HFFc6 (cell line): ENCODE measurements at regions not wholly inside any gene's neighbourhood (a gene's known extent, or its start where the extent isn't known, plus 50 kb on each side); places are given as distances from the start of the nearest gene placed in this dataset.

Source experiments
- DNase-seq: peaks from one replicate; pipeline ENCODE4 v3.0.0-alpha.2; 2018
- H3K27ac Mint-ChIP-seq: 2 replicates; pipeline ENCODE4 v1.8.0; 2020; ENCODE audit warnings: mild to moderate bottlenecking, mixed read lengths
- H3K27me3 Mint-ChIP-seq: 2 replicates; pipeline ENCODE4 v1.8.0; 2021; ENCODE audit warnings: mild to moderate bottlenecking, moderate library complexity, mixed read lengths; ENCODE audit not compliant: insufficient read depth
- H3K36me3 Mint-ChIP-seq: 2 replicates; pipeline ENCODE4 v1.8.0; 2021; ENCODE audit warnings: low read depth, mixed read lengths
- H3K4me1 Mint-ChIP-seq: 2 replicates; pipeline ENCODE4 v1.8.0; 2020; ENCODE audit warnings: low read depth, mixed read lengths
- H3K4me3 Mint-ChIP-seq: 2 replicates; pipeline ENCODE4 v1.8.0; 2020; ENCODE audit warnings: mild to moderate bottlenecking, moderate library complexity, mixed read lengths
- H3K9me3 Mint-ChIP-seq: 2 replicates; pipeline ENCODE4 v1.8.0; 2020; ENCODE audit warnings: mild to moderate bottlenecking, mixed read lengths
- TF ChIP-seq, protein P1 (sequence below): fragments of 200-600 bp; sonication (generic); IDR thresholded peaks from 2 replicates; pipeline ENCODE4 v1.5.0; 2021; ENCODE audit warnings: antibody characterized with exemption, mild to moderate bottlenecking

DNA sequence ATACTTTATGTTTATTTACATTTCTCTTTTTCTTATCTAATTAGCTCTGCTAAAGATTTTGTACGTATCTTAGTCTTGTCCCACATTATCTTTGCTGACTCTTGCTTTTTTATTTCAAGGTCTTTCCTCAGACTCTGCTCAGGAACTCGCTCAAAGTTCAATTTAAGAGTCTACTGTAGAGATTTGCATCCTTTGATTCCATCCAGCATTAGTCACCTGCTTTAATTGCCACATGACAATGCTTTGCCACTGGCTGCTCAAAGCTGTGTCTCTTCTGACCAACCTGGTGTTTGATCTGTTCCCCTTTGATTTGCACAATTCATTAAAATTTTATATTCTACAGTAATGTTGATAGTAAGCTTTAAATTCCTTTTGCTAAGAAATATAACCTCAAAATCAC, 157.9 kb upstream of the FREM2 start:
- Mint-ChIP-seq H3K4me3 (no peak overlapping the region), H3K4me1 (no peaks in the 10 kb centered on the region), H3K36me3 (no peaks in the 10 kb centered on the region), H3K27ac (no peak overlapping the region), H3K9me3 (no peaks in the 10 kb centered on the region), H3K27me3 (0 out of 2 replicates have a peak, but pooled peaks cover 3% of the 10 kb centered on the region)
- TF ChIP-seq, protein P1, sequence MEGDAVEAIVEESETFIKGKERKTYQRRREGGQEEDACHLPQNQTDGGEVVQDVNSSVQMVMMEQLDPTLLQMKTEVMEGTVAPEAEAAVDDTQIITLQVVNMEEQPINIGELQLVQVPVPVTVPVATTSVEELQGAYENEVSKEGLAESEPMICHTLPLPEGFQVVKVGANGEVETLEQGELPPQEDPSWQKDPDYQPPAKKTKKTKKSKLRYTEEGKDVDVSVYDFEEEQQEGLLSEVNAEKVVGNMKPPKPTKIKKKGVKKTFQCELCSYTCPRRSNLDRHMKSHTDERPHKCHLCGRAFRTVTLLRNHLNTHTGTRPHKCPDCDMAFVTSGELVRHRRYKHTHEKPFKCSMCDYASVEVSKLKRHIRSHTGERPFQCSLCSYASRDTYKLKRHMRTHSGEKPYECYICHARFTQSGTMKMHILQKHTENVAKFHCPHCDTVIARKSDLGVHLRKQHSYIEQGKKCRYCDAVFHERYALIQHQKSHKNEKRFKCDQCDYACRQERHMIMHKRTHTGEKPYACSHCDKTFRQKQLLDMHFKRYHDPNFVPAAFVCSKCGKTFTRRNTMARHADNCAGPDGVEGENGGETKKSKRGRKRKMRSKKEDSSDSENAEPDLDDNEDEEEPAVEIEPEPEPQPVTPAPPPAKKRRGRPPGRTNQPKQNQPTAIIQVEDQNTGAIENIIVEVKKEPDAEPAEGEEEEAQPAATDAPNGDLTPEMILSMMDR = no peak
- DNase-seq = no peak

DNA sequence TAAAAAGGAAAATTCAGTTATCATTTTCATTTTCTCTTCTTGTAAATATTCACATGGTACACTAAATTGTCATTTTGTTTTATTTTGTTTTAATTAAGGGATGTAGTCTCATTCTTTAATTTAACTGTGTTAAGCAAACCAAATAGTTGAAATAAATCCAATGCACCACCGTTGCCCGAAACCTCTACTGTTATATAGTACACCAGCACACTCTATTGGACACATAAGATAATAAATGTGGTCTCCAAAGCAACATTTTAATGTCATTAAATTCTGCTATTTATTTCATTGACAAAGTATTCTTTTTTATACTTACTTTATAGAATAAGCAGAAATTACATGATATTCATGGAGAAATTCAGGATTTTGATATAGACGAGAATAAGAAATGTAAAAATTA, 156.4 kb upstream of the FREM2 start:
- 0 out of 2 replicates have a peak, but pooled peaks cover 6% of the 10 kb centered on the region for H3K27me3 Mint-ChIP-seq
- no peaks in the 10 kb centered on the region for H3K9me3 Mint-ChIP-seq
- no peak overlapping the region for H3K27ac Mint-ChIP-seq
- TF ChIP-seq, protein P1 = peak; percentile 69
- DNase-seq = peak; percentile 30
- H3K4me3 Mint-ChIP-seq = no peak overlapping the region
- H3K4me1 Mint-ChIP-seq = no peaks in the 10 kb centered on the region
- H3K36me3 Mint-ChIP-seq = no peaks in the 10 kb centered on the region

DNA sequence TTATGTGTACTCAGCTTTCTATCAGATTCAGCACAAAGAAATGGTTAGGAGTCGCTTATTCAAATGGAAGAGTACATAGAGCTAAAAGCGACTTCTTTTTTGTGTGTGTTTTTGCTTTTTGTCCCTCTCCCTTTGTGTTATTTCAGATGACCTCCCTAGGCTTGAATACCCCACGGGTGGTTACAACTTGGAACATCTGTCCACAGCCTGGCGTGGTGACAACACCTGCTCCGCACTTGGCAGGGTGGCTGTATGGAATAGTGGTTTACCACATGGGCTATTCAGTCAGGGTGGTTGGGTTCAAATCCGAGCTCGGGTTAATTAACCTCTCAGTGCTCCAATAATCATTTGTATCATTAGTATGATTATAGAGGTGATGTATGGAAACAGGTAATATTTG, 151.6 kb upstream of the FREM2 start:
- Mint-ChIP-seq H3K4me1 (no peaks in the 10 kb centered on the region), H3K27me3 (peaks cover 4% of the 10 kb centered on the region; the same call in 1 of the 2 replicates), H3K9me3 (no peaks in the 10 kb centered on the region), H3K27ac (no peak overlapping the region), H3K4me3 (no peak overlapping the region), H3K36me3 (no peaks in the 10 kb centered on the region)
- TF ChIP-seq, protein P1 = no peak
- DNase-seq = no peak

DNA sequence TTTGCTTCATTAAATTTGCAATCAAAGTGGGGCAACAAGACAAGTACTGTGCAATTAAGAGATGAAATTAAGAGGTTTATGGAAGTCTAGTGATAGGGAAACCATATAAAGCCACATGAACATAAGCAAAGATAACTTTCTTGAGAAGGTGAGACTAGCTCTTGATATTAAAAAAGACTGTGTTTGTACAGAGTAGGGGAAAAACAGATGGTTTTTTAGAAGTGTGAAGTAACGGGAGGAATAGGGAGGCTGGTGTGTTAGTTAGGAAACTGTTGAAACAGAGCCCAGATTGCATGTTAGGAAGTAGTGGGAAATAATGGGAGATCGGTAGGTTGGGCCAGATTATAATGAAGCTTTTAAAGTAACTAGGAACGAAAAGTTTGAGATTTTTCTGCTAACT, 149.8 kb upstream of the FREM2 start:
- Mint-ChIP-seq H3K27me3 (peaks cover 4% of the 10 kb centered on the region; the same call in 1 of the 2 replicates), H3K36me3 (no peaks in the 10 kb centered on the region), H3K27ac (no peak overlapping the region), H3K9me3 (no peaks in the 10 kb centered on the region), H3K4me3 (no peak overlapping the region), H3K4me1 (no peaks in the 10 kb centered on the region)
- TF ChIP-seq, protein P1 = no peak
- DNase-seq = no peak

DNA sequence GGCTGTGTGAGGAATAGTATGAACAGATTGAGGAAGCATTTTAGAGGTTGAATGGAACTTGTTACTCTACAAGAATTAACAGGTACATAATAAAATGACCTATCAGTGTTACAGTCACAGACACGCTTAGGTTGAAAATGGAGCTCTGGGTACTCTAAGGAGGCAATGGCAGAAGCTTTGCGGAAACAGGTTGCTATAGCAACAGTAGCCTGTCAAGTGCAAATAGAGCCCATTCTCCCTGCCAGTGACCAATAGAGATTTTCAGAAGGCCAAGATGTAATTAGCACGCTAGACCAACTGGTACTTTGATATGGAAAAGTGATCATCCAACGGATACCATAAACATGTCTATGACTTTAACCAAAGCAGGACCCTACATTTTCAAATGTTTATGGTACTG, 148.5 kb upstream of the FREM2 start:
- Mint-ChIP-seq H3K4me3 (no peak overlapping the region), H3K27ac (no peak overlapping the region), H3K4me1 (no peaks in the 10 kb centered on the region; the same call in 1 of the 2 replicates), H3K9me3 (no peaks in the 10 kb centered on the region), H3K36me3 (no peaks in the 10 kb centered on the region), H3K27me3 (peaks cover 4% of the 10 kb centered on the region; the same call in 1 of the 2 replicates)
- DNase-seq = no peak
- TF ChIP-seq, protein P1 = no peak

DNA sequence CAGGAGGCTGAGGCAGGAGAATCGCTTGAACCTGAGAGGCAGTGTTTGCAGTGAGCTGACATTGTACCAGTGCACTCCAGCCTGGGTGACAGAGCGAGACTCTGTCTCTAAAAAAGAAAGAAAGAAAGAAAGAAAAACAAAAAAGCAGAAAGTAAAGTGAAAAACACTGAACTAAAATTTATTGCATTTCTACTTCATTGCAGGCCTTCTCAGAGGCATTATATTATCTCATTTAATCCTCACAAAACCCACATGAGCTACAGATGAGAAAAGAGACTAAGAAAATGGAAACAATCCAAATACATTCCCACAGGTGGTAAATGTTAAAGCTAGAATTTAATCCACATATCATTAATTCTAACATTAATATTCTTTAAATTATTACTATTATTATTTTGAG, 147.2 kb upstream of the FREM2 start:
- Mint-ChIP-seq H3K27ac (no peak overlapping the region), H3K27me3 (peaks cover 4% of the 10 kb centered on the region; the same call in 1 of the 2 replicates), H3K36me3 (no peaks in the 10 kb centered on the region), H3K4me3 (no peak overlapping the region), H3K9me3 (no peaks in the 10 kb centered on the region), H3K4me1 (no peaks in the 10 kb centered on the region; the same call in 1 of the 2 replicates)
- DNase-seq = no peak
- TF ChIP-seq, protein P1 = no peak
